A673 (cell line): ENCODE measurements at regions not wholly inside any gene's neighbourhood (a gene's known extent, or its start where the extent isn't known, plus 50 kb on each side); places are given as distances from the start of the nearest gene placed in this dataset.

Experiments
- BruUV-seq: library from RNA; stranded (reverse); fragments of 400-500 nt; replicated peaks from 2 replicates; lab custom pipeline; 2021; lab: Mats Ljungman, UMichigan
- CTCF ChIA-PET: fragments of 300-600 bp; sonication (Branson Sonifier 250); formaldehyde crosslinking; loops from one replicate; lab custom pipeline; 2022; ENCODE audit warnings: antibody characterized with exemption; lab: Charles Lee
- POLR2A ChIA-PET: fragments of 300-600 bp; sonication (Branson Sonifier 250); formaldehyde crosslinking; loops from one replicate; lab custom pipeline; 2022; ENCODE audit warnings: antibody characterized with exemption; ENCODE audit not compliant: low non-redundant PET; lab: Charles Lee
- DNase-seq: peaks from one replicate; pipeline ENCODE4 v3.0.0-alpha.2; 2015; ENCODE audit warnings: low spot score
- H3K27ac ChIP-seq: fragments of 200-600 bp; sonication (generic); 2 replicates; pipeline ENCODE4 v1.5.1; 2016; ENCODE audit warnings: mixed run types, low read depth, mild to moderate bottlenecking, mixed read lengths, antibody characterized with exemption, low read length; ENCODE audit not compliant: poor library complexity, severe bottlenecking
- H3K27me3 ChIP-seq: fragments of 200-600 bp; sonication (generic); replicated peaks from 2 replicates; pipeline ENCODE4 v1.6.1; 2017; ENCODE audit warnings: mixed run types, low read depth, mild to moderate bottlenecking, mixed read lengths, antibody characterized with exemption, low read length; ENCODE audit not compliant: insufficient read depth, poor library complexity
- H3K36me3 ChIP-seq: fragments of 200-600 bp; sonication (generic); 2 replicates; pipeline ENCODE4 v1.6.1; 2016; ENCODE audit warnings: mixed run types, mild to moderate bottlenecking, mixed read lengths, antibody characterized with exemption, low read length; ENCODE audit not compliant: insufficient read depth, poor library complexity, severe bottlenecking
- H3K4me1 ChIP-seq: fragments of 200-600 bp; sonication (generic); 2 replicates; pipeline ENCODE4 v1.6.1; 2017; ENCODE audit warnings: mixed run types, mild to moderate bottlenecking, mixed read lengths, antibody characterized with exemption, low read length; ENCODE audit not compliant: insufficient read depth, poor library complexity, severe bottlenecking
- H3K4me3 ChIP-seq: fragments of 200-600 bp; sonication (generic); 2 replicates; pipeline ENCODE4 v1.5.1; 2016; ENCODE audit warnings: low read depth, mixed run types, mild to moderate bottlenecking, mixed read lengths, low read length; ENCODE audit not compliant: poor library complexity, severe bottlenecking
- H3K9me3 ChIP-seq: fragments of 200-600 bp; sonication (generic); 2 replicates; pipeline ENCODE4 v1.6.1; 2016; ENCODE audit warnings: mixed run types, low read depth, mild to moderate bottlenecking, mixed read lengths, antibody characterized with exemption, low read length; ENCODE audit not compliant: poor library complexity, severe bottlenecking
- CTCF ChIP-seq: fragments of 300-800, 200-600 bp; sonication (generic); conservative IDR thresholded peaks from 2 replicates; pipeline ENCODE4 v1.5.1; 2017; ENCODE audit warnings: low read depth, mild to moderate bottlenecking, antibody characterized with exemption, low read length, moderate library complexity, mixed read lengths
- EZH2 ChIP-seq: fragments of 200-600 bp; sonication (generic); IDR thresholded peaks from 2 replicates; pipeline ENCODE4 v1.6.1; 2017; ENCODE audit warnings: borderline replicate concordance, low read depth, mild to moderate bottlenecking, mixed read lengths, antibody characterized with exemption, low read length; ENCODE audit not compliant: poor library complexity, severe bottlenecking
- intact Hi-C: fragments of 100-400 bp; cut with micrococcal nuclease; formaldehyde crosslinking; loops from one replicate; pipeline ENCODE4 v1.10.0; 2022; ENCODE audit not compliant: unreplicated experiment

- intact Hi-C loops: no loop called here
- POLR2A ChIA-PET: no interaction called here
- Histone ChIP-seq H3K9me3 (no peaks in the 10 kb centered on the region), H3K27me3 (no peaks in the 10 kb centered on the region), H3K27ac (no peak overlapping the region), H3K4me3 (no peak overlapping the region), H3K36me3 (no peaks in the 10 kb centered on the region), H3K4me1 (no peaks in the 10 kb centered on the region)
- no peak for DNase-seq
- no TSS peak for BruUV-seq
- TF ChIP-seq EZH2 (no peak), CTCF (no peak)
- CTCF ChIA-PET: no interaction called here
Observed at GRCh38 chrX:109934935-109935334, 68.0 kb upstream of the TMEM164 start.

DNA sequence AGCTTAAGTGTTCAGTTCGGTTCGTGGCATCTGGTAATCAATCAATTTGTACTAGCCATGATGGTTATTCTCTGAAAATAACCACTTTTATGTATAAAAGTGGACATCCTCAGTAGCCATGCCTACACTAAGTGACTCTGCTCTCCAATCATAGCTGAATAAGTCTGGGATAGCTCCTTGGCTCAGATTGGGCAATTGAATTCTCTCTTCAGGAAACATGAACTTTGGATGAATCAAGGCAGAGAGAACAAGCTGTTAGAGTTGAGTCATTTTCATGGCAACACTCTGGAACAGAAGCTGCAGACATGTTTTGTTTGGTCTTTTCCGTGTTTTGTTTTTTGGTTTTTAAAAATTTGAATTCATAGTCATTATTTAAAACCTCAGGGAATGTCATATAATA lies 66.8 kb upstream of the TMEM164 start:
- Histone ChIP-seq H3K4me1 (no peaks in the 10 kb centered on the region), H3K27me3 (no peaks in the 10 kb centered on the region), H3K27ac (no peak overlapping the region), H3K9me3 (no peaks in the 10 kb centered on the region), H3K4me3 (no peak overlapping the region), H3K36me3 (no peaks in the 10 kb centered on the region)
- intact Hi-C loops: no loop called here
- no peak for DNase-seq
- no peak for TF ChIP-seq CTCF
- no peak for TF ChIP-seq EZH2
- no TSS peak for BruUV-seq
- POLR2A ChIA-PET: interaction anchor here (0.6 kb wide), 1 partner anchor 340 kb away, joined by 4 read pairs; no protein-coding TSS in a partner anchor
- CTCF ChIA-PET: no interaction called here

- intact Hi-C loops: no loop called here
- no peaks in the 10 kb centered on the region for H3K9me3 ChIP-seq
- CTCF ChIA-PET: no interaction called here
- TF ChIP-seq EZH2 (no peak), CTCF (no peak)
- BruUV-seq: no TSS peak
- no peak overlapping the region for H3K27ac ChIP-seq
- no peaks in the 10 kb centered on the region for H3K27me3 ChIP-seq
- H3K4me3 ChIP-seq: no peak overlapping the region
- no peaks in the 10 kb centered on the region for H3K4me1 ChIP-seq
- POLR2A ChIA-PET: interaction anchor here (0.6 kb wide), 1 partner anchor 341 kb away, joined by 4 read pairs; no protein-coding TSS in a partner anchor
- H3K36me3 ChIP-seq: no peaks in the 10 kb centered on the region
- no peak for DNase-seq
Observed at GRCh38 chrX:109936598-109936997, 66.3 kb upstream of the TMEM164 start.
